GM19372 (cell line): ENCODE measurements at regions not wholly inside any gene's neighbourhood (a gene's known extent, or its start where the extent isn't known, plus 50 kb on each side); places are given as distances from the start of the nearest gene placed in this dataset.
"Not testable (repeated sequence)": the region's sequence is repeated elsewhere in the genome, so short reads cannot be mapped to it uniquely, and the experiment has no call there.

Source experiments
- ATAC-seq: cut with Tn5 transposase; IDR thresholded peaks from one replicate; pipeline ENCODE4 v1.9.1; 2021; ENCODE audit warnings: mild to moderate bottlenecking, low read depth, moderate library complexity; ENCODE audit not compliant: unreplicated experiment

- ATAC-seq = no peak
Observed at GRCh38 chrX:13387666-13388494, 68.0 kb upstream of the ATXN3L start.

- ATAC-seq = no peak
Observed at GRCh38 chrX:13386636-13387035, 66.8 kb upstream of the ATXN3L start.

DNA sequence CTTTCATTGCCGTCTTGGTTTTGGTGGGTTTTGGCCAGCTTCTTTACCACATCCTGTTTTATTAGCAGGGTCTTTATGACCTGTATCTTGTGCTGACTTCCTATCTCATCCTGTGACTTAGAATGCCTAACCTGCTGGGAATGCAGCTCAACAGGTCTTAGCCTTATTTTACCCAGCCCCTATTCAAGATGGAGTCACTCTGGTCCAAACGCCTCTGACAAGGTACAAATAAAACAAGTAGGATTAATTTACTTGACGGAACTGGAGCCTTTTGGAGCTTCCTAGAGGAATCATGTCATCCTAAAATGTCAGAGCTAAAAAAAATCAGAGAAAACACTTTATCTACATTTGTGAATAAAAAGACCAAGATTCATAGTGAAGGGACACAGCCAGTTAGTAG, 66.2 kb upstream of the ATXN3L start:
- no peak for ATAC-seq

- peak; percentile 74 for ATAC-seq
Observed at GRCh38 chrX:13383907-13384306, 64.1 kb upstream of the ATXN3L start.

- no peak for ATAC-seq
Observed at GRCh38 chrX:13381514-13381913, 61.7 kb upstream of the ATXN3L start.

DNA sequence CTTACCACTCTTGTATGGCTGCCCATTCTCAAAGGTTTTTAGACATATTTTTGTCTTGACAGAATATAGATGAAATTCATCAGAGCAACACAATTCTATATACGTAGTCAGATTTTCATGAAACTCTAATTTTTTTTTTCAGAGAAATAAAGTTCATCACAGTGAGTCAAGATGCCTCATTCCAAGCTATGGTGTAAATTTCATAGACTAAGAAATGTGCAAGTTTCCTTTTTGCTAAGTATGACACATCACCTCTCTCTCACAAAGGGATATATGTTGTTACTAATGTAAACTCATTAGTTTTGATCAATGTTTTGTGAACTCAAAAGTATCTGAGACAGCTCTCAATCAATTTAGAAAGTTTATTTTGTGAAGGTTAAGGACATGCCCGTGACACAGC, 60.4 kb upstream of the ATXN3L start:
- no peak for ATAC-seq

- ATAC-seq = not testable (repeated sequence)
Observed at GRCh38 chrX:13378562-13379518, 59.0 kb upstream of the ATXN3L start.

GRCh38 chrX:13377550-13377934, 57.7 kb upstream of the ATXN3L start:
- ATAC-seq = no peak

DNA sequence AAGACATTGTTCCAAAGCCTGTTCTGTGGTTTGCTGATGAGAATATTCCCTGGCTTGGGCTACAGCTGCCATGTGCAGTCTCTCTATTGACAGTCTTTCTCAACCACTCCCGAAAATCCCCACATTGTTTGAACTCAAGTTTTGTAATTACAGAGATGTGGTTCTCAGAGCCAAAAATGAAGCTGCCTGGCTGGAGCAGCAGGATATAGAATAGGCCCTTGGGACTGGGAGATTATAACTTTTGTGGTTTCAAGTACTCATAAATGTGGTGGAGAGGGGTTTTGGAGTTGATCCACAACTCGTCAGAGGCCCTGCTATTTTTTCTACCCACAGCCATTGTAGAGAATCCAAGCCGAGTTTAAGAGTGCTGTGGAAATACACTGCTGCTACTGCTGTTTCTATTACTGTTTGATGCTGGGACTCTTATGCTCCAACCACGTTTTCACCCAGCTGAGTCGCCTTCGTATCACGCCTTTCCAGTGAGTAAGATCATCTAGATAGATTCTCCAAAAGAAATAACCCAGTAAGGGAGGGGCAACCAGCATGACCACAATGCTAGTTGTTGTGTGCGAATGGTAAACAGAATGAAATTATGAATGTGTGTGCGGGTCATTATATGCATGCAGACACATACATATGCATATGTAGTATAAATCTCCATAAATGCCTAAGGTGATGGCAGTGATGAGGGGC, 57.1 kb upstream of the ATXN3L start:
- no peak for ATAC-seq

GRCh38 chrX:13375596-13375995, 55.7 kb upstream of the ATXN3L start:
- not testable (repeated sequence) for ATAC-seq

GRCh38 chrX:13374364-13374763, 54.5 kb upstream of the ATXN3L start:
- no peak for ATAC-seq

GRCh38 chrX:13373431-13374187, 53.8 kb upstream of the ATXN3L start:
- ATAC-seq = no peak

DNA sequence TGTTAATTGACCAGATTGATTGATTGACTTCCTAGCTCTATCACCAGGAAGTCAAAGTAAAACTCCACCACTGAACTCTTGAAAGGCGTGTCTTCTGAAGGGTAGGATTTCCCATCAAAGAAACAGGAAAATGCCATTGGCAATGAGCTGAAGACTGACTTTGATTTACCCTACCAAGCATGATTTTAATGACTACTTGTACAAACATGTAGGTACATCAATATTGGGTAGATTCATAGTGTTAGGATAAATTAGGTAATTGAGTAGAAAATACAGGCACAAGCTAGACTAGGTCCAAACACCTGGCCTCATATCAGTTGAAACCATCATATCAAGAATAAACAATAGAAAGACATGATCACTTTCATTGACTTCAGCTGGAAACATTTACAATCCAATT, 53.2 kb upstream of the ATXN3L start:
- no peak for ATAC-seq

DNA sequence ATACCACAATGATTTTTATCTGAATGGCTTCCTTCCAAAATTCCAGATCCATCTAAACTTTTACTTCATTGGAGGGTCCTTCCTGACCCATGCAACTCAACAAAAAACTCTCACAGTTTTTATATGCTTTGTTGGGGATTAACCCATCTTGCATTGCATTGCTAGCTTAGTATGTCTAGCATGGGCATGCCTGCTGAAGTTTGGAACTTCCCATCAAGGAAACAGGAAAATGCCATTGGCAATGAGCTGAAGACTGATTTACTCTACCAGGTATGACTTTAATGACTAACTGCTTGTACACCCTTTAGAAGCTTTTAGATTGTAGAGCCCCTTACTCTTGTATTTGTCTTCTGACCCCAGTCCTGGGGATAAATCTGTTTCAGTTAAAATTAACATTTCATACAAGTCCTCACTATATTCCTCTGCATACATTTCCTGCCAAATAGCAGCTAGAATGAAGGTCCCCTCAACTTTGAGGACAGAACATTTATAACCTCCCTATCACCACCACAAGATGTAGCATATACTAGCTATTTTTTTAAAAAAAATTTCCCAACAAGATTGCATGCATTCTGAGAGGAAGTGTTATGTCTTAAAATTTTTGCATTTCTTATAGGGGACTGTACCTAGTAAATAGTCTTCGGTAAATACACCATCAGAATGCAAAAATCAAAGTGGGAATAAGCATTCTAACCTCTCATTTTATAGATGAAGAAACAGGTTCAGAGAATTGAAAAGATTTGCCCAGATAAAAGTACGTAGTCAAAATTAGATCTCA, 52.5 kb upstream of the ATXN3L start:
- no peak for ATAC-seq

DNA sequence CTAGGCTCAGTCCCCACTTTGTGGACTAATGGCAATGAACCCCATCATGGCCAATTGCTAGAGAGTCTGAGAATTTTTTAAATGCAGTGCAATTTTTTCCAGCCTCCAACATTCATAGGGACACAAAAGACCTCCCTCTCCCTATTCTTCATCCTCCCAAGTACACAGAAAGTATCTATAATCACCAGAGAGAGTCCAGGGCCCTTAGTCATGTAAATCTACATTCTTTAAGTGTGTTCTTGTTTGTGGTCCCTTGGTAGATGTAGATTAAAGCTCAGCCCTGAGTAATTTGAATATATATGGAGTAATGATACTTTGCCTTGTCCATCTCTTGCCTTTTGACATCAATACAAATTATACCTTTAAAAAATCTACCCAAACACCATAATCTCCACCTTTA, 51.3 kb upstream of the ATXN3L start:
- no peak for ATAC-seq

DNA sequence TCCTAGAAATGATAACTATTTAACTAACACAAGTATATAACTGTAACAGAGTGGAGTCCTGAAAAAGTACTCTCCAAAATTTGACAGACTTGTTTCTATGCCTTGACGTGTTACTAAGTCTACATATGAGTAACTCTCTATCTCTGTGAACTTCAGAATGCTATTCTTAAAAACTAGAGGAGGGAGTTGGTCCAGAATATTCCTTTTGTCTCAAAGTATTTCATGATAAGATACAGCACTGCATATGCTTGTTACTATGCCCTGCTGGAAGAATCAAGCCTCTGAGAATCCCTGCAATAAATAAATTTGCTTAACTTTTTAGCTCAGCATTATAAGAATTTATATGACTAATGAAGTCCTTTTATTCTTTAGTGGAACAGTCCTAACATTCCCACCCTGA, 50.9 kb upstream of the ATXN3L start:
- no peak for ATAC-seq
